ENCODE measurements at regions not wholly inside any gene's neighbourhood (a gene's known extent, or its start where the extent isn't known, plus 50 kb on each side); places are given as distances from the start of the nearest gene placed in this dataset.

DNA sequence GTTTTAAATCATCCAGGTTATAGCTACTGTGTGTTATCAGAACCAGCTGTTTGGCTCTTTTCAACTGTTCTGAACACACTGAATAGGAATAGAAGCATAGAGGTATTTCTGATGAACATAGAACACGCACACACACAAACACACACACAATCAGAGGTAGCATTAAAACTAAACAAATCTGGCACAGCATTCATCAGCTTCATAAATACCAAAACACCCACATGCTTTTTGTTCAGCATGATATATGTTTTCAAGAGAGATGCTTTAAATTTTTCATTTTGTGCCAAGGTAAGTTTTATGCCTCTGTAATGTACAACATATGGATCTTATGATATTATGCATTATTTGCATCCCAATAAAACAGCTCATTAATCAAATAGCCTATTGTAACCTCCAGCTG, 208.6 kb downstream of the GALC start (continued):
- TF ChIP-seq, protein P1, sequence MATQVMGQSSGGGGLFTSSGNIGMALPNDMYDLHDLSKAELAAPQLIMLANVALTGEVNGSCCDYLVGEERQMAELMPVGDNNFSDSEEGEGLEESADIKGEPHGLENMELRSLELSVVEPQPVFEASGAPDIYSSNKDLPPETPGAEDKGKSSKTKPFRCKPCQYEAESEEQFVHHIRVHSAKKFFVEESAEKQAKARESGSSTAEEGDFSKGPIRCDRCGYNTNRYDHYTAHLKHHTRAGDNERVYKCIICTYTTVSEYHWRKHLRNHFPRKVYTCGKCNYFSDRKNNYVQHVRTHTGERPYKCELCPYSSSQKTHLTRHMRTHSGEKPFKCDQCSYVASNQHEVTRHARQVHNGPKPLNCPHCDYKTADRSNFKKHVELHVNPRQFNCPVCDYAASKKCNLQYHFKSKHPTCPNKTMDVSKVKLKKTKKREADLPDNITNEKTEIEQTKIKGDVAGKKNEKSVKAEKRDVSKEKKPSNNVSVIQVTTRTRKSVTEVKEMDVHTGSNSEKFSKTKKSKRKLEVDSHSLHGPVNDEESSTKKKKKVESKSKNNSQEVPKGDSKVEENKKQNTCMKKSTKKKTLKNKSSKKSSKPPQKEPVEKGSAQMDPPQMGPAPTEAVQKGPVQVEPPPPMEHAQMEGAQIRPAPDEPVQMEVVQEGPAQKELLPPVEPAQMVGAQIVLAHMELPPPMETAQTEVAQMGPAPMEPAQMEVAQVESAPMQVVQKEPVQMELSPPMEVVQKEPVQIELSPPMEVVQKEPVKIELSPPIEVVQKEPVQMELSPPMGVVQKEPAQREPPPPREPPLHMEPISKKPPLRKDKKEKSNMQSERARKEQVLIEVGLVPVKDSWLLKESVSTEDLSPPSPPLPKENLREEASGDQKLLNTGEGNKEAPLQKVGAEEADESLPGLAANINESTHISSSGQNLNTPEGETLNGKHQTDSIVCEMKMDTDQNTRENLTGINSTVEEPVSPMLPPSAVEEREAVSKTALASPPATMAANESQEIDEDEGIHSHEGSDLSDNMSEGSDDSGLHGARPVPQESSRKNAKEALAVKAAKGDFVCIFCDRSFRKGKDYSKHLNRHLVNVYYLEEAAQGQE (IDR thresholded peaks at IDR 0.05; ENCODE audit: low read depth, low read length), result no peak
- TF ChIP-seq CHD4 (IDR thresholded peaks at IDR 0.05) (no peak), JUNB (IDR thresholded peaks at IDR 0.05) (no peak), SMAD5 (IDR thresholded peaks at IDR 0.05; ENCODE audit: low read depth) (no peak), FOXK2 (IDR thresholded peaks at IDR 0.05) (no peak), TBL1XR1 (IDR thresholded peaks at IDR 0.05; ENCODE audit: low read depth, low read length) (no peak), EED (IDR thresholded peaks at IDR 0.05; ENCODE audit: low read depth) (no peak), SUZ12 (IDR thresholded peaks at IDR 0.05; ENCODE audit: unreplicated experiment) (no peak)

DNA sequence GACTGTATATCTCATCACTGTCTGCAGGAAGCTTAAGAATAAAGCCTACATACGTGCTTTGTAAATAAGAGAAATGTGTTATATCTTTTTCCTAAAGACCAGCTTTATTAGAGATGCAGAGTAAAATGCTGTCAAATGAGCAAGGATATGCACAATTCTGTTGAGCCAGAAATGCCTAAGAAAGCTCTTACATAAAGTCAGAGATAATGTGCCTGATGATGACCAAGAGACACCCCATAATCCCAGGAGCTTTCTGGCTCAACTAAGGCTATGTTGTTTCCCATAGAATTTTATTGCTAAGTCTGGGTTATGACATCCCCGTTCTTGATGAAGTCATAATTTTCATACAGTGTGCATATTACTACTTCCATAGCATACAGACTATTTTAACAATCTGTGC, 209.9 kb downstream of the GALC start:
- Histone ChIP-seq H3K4me3 (no peak overlapping the region), H4K20me1 (ENCODE audit: control insufficient read depth, insufficient read depth) (no peaks in the 10 kb centered on the region), H2AFZ (ENCODE audit: control insufficient read depth, low read depth, low read length) (no peak overlapping the region), H3K4me2 (ENCODE audit: control insufficient read depth, insufficient read depth) (no peak overlapping the region), H3K9me3 (replicated peaks; ENCODE audit: control insufficient read depth, insufficient read depth, low read length) (no peaks in the 10 kb centered on the region), H3K4me1 (ENCODE audit: control insufficient read depth, insufficient read depth, low read length) (no peaks in the 10 kb centered on the region), H3K9ac (ENCODE audit: control insufficient read depth, insufficient read depth, low read length) (no peak overlapping the region), H3K36me3 (ENCODE audit: control insufficient read depth in 2 of 2, insufficient read depth in 2 of 2, low read length in 1 of 2) (no peaks in the 10 kb centered on the region), H3K79me2 (ENCODE audit: control insufficient read depth, insufficient read depth, low read length) (no peaks in the 10 kb centered on the region), H3K27me3 (replicated peaks in 1 of 2; ENCODE audit: control insufficient read depth in 2 of 2, insufficient read depth in 2 of 2, low read length in 1 of 2) (no peaks in the 10 kb centered on the region; a peak in 1 of 4 replicates), H3K27ac (ENCODE audit: control insufficient read depth, insufficient read depth) (no peak overlapping the region)
- ChIA-PET CTCF (interaction anchor here (1.0 to 2.0 kb wide), 2 partner anchors 23 to 38 kb away, joined by 3 to 8 read pairs; no protein-coding TSS in a partner anchor), POLR2A (no interaction called here), SMC1A (ENCODE audit: uncharacterized antibody, unreplicated experiment) (interaction anchor here (0.8 to 2.5 kb wide), 4 partner anchors 8 to 37 kb away, joined by 3 to 6 read pairs (median 4); no protein-coding TSS in a partner anchor), RAD21 (ENCODE audit: unreplicated experiment) (no interaction called here)
- in situ Hi-C loops (cut with MboI), result no loop called here
- WGBS (ENCODE audit: insufficient coverage, insufficient replicate concordance, low lambda C conversion rate, missing lambda C conversion rate), result 16% methylated on average over 2 of the region's 2 CpGs
- no peak for DNase-seq (ENCODE audit: low read depth, low spot score)
- no peak for ATAC-seq
- FAIRE-seq, result no peak
- intact Hi-C loops (cut with micrococcal nuclease; ENCODE audit: unreplicated experiment), result no loop called here
- BruUV-seq (replicated peaks), result no TSS peak
- TF ChIP-seq, protein P2, sequence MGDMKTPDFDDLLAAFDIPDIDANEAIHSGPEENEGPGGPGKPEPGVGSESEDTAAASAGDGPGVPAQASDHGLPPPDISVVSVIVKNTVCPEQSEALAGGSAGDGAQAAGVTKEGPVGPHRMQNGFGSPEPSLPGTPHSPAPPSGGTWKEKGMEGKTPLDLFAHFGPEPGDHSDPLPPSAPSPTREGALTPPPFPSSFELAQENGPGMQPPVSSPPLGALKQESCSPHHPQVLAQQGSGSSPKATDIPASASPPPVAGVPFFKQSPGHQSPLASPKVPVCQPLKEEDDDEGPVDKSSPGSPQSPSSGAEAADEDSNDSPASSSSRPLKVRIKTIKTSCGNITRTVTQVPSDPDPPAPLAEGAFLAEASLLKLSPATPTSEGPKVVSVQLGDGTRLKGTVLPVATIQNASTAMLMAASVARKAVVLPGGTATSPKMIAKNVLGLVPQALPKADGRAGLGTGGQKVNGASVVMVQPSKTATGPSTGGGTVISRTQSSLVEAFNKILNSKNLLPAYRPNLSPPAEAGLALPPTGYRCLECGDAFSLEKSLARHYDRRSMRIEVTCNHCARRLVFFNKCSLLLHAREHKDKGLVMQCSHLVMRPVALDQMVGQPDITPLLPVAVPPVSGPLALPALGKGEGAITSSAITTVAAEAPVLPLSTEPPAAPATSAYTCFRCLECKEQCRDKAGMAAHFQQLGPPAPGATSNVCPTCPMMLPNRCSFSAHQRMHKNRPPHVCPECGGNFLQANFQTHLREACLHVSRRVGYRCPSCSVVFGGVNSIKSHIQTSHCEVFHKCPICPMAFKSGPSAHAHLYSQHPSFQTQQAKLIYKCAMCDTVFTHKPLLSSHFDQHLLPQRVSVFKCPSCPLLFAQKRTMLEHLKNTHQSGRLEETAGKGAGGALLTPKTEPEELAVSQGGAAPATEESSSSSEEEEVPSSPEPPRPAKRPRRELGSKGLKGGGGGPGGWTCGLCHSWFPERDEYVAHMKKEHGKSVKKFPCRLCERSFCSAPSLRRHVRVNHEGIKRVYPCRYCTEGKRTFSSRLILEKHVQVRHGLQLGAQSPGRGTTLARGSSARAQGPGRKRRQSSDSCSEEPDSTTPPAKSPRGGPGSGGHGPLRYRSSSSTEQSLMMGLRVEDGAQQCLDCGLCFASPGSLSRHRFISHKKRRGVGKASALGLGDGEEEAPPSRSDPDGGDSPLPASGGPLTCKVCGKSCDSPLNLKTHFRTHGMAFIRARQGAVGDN (IDR thresholded peaks at IDR 0.05), result no peak
- TF ChIP-seq, protein P3, sequence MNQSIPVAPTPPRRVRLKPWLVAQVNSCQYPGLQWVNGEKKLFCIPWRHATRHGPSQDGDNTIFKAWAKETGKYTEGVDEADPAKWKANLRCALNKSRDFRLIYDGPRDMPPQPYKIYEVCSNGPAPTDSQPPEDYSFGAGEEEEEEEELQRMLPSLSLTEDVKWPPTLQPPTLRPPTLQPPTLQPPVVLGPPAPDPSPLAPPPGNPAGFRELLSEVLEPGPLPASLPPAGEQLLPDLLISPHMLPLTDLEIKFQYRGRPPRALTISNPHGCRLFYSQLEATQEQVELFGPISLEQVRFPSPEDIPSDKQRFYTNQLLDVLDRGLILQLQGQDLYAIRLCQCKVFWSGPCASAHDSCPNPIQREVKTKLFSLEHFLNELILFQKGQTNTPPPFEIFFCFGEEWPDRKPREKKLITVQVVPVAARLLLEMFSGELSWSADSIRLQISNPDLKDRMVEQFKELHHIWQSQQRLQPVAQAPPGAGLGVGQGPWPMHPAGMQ (IDR thresholded peaks at IDR 0.05; ENCODE audit: borderline replicate concordance), result no peak
- TF ChIP-seq RUNX3 (IDR thresholded peaks at IDR 0.05; ENCODE audit: low read length), result no peak
- TF ChIP-seq PML (IDR thresholded peaks at IDR 0.05; ENCODE audit: low read length), result no peak
- TF ChIP-seq HDAC2 (IDR thresholded peaks at IDR 0.05), result no peak
- no peak for TF ChIP-seq BACH1 (IDR thresholded peaks at IDR 0.05; ENCODE audit: borderline replicate concordance)
- no peak for TF ChIP-seq CREB1 (IDR thresholded peaks at IDR 0.05; ENCODE audit: low read depth)
- no peak for TF ChIP-seq CHD2 (IDR thresholded peaks at IDR 0.05; ENCODE audit: borderline replicate concordance, low read depth, low read length)
- TF ChIP-seq MYC (IDR thresholded peaks at IDR 0.05; ENCODE audit: insufficient read depth, insufficient read length, insufficient replicate concordance, low read length, severe bottlenecking), result no peak
